Uterus (tissue), 2 donors: ENCODE measurements at regions not wholly inside any gene's neighbourhood (a gene's known extent, or its start where the extent isn't known, plus 50 kb on each side); places are given as distances from the start of the nearest gene placed in this dataset.

Experiments
- POLR2A ChIP-seq, 2 donors: fragments of 450-650 bp; IDR thresholded peaks; one replicate each; pipeline ENCODE4 v1.6.1; 2016; ENCODE audit warnings: antibody characterized with exemption in 2 of 2, mild to moderate bottlenecking in 1 of 2, moderate library complexity in 1 of 2
- TF ChIP-seq, protein P1 (sequence below), 4 experiments: fragments of 200-600 bp in 2 of 4; fragments of 450-650 bp in 2 of 4; sonication (generic) in 2 of 4; IDR thresholded peaks; one replicate each; pipeline ENCODE4 v1.5.1; 2016 to 2019; ENCODE audit warnings: antibody characterized with exemption in 4 of 4, mild to moderate bottlenecking in 2 of 4, moderate library complexity in 1 of 4

DNA sequence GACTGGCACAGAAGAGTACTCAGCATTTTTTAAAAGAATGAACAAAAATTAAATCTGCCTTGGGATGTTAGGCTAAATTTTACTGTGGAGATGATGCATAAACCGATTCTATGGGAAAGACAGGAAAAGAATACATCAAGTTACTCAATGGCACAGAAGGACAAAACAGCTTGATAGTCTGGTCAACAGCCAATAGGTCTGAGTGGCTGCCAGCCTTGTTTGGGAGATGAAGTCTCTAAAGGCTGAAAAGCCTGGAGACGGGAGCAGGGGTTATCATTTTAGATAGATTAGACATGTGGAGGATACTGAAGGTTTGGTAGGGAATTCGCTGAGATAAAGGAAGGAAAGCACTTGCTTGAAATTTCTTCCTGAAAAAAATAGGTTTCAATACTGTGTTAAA, 56.3 kb upstream of the LAMA2 start:
- TF ChIP-seq, protein P1, sequence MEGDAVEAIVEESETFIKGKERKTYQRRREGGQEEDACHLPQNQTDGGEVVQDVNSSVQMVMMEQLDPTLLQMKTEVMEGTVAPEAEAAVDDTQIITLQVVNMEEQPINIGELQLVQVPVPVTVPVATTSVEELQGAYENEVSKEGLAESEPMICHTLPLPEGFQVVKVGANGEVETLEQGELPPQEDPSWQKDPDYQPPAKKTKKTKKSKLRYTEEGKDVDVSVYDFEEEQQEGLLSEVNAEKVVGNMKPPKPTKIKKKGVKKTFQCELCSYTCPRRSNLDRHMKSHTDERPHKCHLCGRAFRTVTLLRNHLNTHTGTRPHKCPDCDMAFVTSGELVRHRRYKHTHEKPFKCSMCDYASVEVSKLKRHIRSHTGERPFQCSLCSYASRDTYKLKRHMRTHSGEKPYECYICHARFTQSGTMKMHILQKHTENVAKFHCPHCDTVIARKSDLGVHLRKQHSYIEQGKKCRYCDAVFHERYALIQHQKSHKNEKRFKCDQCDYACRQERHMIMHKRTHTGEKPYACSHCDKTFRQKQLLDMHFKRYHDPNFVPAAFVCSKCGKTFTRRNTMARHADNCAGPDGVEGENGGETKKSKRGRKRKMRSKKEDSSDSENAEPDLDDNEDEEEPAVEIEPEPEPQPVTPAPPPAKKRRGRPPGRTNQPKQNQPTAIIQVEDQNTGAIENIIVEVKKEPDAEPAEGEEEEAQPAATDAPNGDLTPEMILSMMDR (IDR thresholded peaks at IDR 0.05): no peak
- no peak for TF ChIP-seq POLR2A (IDR thresholded peaks at IDR 0.05)
